ENCODE measurements at regions not wholly inside any gene's neighbourhood (a gene's known extent, or its start where the extent isn't known, plus 50 kb on each side); places are given as distances from the start of the nearest gene placed in this dataset.

GRCh38 chr18:2236232-2236631 is 335.1 kb downstream of the METTL4 start:
- TF ChIP-seq ARNT (IDR thresholded peaks at IDR 0.05) (no peak), BHLHE40 (IDR thresholded peaks at IDR 0.05; ENCODE audit: borderline replicate concordance) (no peak), SUZ12 (IDR thresholded peaks at IDR 0.05) (no peak), FOXA1 (IDR thresholded peaks at IDR 0.05) (no peak), TARDBP (IDR thresholded peaks at IDR 0.05) (no peak), L3MBTL2 (conservative IDR thresholded peaks at IDR 0.05) (no peak), SP1 (IDR thresholded peaks at IDR 0.05) (no peak), PKNOX1 (IDR thresholded peaks at IDR 0.05) (no peak), FOXM1 (IDR thresholded peaks at IDR 0.05; ENCODE audit: borderline replicate concordance) (no peak), FOXK2 (IDR thresholded peaks at IDR 0.05) (no peak), NFRKB (IDR thresholded peaks at IDR 0.05) (no peak), HDGF (IDR thresholded peaks at IDR 0.05; ENCODE audit: borderline replicate concordance) (no peak)

Measured in HEK293T (cell line).